Transverse colon (tissue), 4 donors: ENCODE measurements at regions not wholly inside any gene's neighbourhood (a gene's known extent, or its start where the extent isn't known, plus 50 kb on each side); places are given as distances from the start of the nearest gene placed in this dataset.

Experiments
- CTCF ChIP-seq, 5 experiments: fragments of 200-600 bp in 3 of 5; fragments of 450-650 bp in 2 of 5; sonication (generic) in 3 of 5; IDR thresholded peaks; 1 replicate in 2 of 5; 2 replicates in 3 of 5; pipeline ENCODE4 v1.5.1; 2016 to 2017; ENCODE audit warnings: antibody characterized with exemption in 5 of 5, inconsistent platforms in 3 of 5, mild to moderate bottlenecking in 2 of 5, moderate library complexity in 1 of 5
- EP300 ChIP-seq: sonication (generic); formaldehyde crosslinking; IDR thresholded peaks from one replicate; pipeline ENCODE4 v1.6.1; 2017; ENCODE audit warnings: antibody characterized with exemption, low read depth
- POLR2A ChIP-seq: fragments of 450-650 bp; IDR thresholded peaks from one replicate; pipeline ENCODE4 v1.6.1; 2016; ENCODE audit warnings: antibody characterized with exemption, mild to moderate bottlenecking, moderate library complexity
- POLR2AphosphoS5 ChIP-seq, 3 donors: sonication (generic); formaldehyde crosslinking; IDR thresholded peaks; one replicate each; pipeline ENCODE4 v1.6.1; 2016; ENCODE audit warnings: antibody characterized with exemption in 3 of 3

DNA sequence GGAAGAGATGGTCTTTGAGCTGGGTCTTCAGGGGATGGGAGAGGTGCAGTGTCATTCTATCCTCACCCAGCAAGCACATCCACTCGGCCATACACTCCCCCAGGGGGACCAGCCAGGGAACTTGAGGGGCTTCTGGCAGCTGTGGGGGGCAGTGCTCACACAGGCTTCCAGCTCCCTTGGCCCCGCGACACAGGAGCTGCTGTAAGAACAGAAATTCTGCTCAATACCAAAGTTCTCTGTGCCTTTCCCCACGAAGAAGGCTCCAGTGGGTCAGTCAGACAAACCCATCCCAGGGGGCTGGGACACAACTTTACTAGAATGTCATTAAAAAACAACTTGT, 289.1 kb upstream of the RTL1 start:
- TF ChIP-seq CTCF (IDR thresholded peaks at IDR 0.05) (no peak), POLR2AphosphoS5 (IDR thresholded peaks at IDR 0.05) (no peak), EP300 (no peak), POLR2A (no peak)
